ENCODE measurements at regions not wholly inside any gene's neighbourhood (a gene's known extent, or its start where the extent isn't known, plus 50 kb on each side); places are given as distances from the start of the nearest gene placed in this dataset.

DNA sequence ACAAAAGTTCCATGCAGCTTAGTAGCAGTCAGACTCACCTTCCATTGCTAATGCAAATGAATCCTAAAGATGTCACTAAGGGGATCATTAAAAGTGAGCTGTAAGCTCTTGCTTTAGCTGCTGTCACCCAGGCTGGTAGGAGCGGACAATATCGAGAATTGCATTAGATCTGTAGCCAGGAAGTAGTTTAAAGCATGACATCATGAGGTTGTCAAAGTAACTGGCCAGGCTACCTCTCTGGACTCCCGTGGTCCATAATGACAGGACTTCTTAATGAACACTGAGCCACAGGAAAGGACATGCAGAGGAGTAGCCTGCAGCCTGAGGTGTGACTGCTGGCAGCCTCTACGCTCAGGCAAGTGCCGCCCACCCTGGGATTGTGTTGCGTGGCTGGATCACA lies 522.3 kb upstream of the NBEA start:
- no peak for TF ChIP-seq EZH2 (IDR thresholded peaks at IDR 0.05)
- TF ChIP-seq POLR2A (IDR thresholded peaks at IDR 0.05; ENCODE audit: borderline replicate concordance, extremely low read depth, insufficient read depth, insufficient read length): no peak
- TF ChIP-seq, protein P1, sequence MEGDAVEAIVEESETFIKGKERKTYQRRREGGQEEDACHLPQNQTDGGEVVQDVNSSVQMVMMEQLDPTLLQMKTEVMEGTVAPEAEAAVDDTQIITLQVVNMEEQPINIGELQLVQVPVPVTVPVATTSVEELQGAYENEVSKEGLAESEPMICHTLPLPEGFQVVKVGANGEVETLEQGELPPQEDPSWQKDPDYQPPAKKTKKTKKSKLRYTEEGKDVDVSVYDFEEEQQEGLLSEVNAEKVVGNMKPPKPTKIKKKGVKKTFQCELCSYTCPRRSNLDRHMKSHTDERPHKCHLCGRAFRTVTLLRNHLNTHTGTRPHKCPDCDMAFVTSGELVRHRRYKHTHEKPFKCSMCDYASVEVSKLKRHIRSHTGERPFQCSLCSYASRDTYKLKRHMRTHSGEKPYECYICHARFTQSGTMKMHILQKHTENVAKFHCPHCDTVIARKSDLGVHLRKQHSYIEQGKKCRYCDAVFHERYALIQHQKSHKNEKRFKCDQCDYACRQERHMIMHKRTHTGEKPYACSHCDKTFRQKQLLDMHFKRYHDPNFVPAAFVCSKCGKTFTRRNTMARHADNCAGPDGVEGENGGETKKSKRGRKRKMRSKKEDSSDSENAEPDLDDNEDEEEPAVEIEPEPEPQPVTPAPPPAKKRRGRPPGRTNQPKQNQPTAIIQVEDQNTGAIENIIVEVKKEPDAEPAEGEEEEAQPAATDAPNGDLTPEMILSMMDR (IDR thresholded peaks at IDR 0.05 in 2 of 3, conservative IDR thresholded peaks at IDR 0.05 in 1 of 3; ENCODE audit: borderline replicate concordance in 1 of 3, insufficient read depth in 1 of 3, low read depth in 2 of 3, low read length in 2 of 3): no peak
- TF ChIP-seq, protein P2, sequence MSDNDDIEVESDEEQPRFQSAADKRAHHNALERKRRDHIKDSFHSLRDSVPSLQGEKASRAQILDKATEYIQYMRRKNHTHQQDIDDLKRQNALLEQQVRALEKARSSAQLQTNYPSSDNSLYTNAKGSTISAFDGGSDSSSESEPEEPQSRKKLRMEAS (IDR thresholded peaks at IDR 0.05): no peak
- no peak for TF ChIP-seq ZNF274 (IDR thresholded peaks at IDR 0.05; ENCODE audit: low read depth, low read length)
- no peak for TF ChIP-seq CEBPB (IDR thresholded peaks at IDR 0.05; ENCODE audit: low read depth)
- no peak for TF ChIP-seq POLR2AphosphoS5 (IDR thresholded peaks at IDR 0.05; ENCODE audit: low read depth, low read length)
